NCI-H774 (cell line): ENCODE measurements at regions not wholly inside any gene's neighbourhood (a gene's known extent, or its start where the extent isn't known, plus 50 kb on each side); places are given as distances from the start of the nearest gene placed in this dataset.
"Not testable (repeated sequence)": the region's sequence is repeated elsewhere in the genome, so short reads cannot be mapped to it uniquely, and the experiment has no call there.

Experiments
- DNase-seq: peaks from one replicate; lab custom pipeline; 2025; lab: John Stamatoyannopoulos, UW

DNA sequence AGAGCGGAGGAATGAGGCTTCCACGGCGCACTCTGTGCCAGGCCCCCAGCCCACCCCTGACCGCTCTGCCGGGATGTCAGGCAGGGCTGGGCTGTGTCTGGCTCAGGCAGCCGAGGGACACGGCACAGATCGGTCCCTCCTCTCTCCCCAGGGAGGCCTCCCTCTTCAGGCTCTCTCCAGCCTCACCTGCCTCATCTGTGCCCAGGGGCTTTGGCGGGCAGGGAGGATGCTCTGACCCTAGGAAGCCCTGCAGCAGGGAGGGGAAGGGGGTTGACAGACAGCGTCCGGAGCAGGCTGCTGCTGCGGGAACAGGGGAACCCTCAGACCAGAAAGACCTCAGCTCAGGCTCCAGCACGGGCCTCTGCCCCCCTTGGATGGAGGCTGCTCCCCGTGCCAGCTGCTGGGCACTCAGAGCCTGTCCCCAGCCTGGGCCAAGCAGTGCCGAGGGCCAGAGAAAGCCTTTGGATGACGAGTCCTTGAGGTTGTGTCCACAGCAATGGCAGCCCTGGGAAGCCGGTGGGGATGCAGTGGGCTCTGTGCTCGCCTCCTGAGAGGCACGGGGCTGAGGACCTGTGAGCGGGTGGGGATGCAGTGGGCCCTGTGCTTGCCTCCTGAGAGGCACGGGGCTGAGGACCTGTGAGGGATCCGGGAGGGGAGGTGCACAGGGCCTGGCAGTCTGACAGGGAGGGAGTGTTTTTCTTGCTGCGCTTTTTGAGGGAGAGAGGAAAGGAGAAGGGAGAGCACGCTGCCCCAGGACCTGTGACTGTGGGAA lies 66.9 kb downstream of the FOXL3 start:
- no peak for DNase-seq

DNA sequence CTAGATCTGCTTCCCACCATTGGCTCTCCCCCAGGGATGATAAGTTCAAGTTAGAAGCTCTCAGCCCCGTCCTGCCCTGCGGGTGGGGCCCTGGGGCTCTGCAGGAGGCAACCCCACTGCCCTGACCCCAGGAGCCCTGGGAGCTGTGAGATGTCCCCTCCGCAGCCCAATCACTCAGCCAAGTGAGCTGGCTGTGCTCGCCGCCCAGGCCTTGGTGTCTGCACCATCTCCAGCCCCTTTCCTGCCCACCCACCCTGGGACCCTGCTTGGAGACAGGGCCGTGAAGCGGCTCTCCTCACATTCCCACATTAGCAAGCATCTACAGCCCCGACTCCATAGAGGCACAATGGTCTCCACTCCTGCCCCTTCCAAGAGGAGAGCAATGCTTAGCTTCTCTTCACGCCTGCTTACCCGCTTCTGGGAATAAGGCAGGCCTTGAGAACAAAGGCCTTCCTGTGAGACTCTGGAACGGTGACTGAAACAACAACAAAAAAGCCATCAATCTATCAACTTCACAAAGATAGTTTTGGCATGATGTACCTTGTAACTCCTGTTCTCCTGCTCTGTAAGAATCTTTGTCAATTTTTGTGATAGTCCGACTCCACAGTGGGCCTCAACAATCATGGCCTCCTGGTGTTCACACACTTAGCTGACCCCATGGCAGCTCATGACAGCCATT lies 67.7 kb downstream of the FOXL3 start:
- no peak for DNase-seq

DNA sequence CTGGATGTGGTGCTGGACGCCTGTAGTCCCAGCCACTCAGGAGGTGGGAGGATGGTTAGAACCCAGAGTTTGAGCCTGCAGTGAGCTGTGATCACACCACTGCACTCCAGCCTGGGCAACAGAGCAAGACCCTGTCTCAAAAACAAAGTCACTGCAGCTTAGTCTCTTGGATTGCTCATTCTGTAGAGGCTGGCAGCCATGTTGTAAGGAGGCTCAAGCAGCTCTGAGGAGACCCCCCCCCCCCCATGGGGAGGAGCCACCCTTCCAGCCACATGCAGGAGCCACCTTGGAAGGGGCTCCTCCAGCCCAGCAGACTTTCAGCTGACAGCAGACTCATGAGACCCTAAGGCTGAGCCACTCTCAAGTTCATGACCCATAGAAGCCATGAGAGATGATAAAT lies 68.4 kb downstream of the FOXL3 start:
- DNase-seq: no peak

GRCh38 chr7:359226-359765 lies 69.3 kb downstream of the FOXL3 start:
- no peak for DNase-seq

DNA sequence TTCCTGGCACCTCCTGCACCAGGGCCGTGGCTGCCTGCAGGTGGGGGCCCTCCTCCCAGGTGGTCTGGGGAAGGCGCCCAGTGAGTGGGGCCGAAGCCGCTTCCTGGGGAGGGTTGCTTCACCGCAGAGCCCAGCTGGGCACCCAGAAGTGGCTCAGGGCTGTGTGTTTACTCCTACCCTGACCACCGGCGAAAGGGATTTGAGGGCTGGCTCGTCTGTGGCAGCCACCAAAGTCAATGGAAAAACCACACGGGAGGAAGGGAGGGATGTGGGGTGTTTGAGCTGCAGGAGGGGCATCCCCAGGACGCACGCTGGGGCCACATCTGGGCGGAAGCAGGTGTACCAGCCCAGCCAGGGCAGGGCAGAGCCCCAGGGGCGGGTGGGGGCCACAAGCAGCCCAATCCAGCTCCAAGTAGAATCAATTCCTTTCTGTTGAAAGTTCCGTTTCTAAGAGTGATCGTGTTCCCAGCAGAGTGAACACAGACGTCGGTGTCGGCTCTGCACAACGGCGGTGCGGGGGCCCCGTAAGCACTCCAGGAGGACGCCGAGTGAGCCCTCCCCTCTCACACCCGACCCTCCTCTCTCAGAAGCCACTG lies 69.9 kb downstream of the FOXL3 start:
- no peak for DNase-seq

DNA sequence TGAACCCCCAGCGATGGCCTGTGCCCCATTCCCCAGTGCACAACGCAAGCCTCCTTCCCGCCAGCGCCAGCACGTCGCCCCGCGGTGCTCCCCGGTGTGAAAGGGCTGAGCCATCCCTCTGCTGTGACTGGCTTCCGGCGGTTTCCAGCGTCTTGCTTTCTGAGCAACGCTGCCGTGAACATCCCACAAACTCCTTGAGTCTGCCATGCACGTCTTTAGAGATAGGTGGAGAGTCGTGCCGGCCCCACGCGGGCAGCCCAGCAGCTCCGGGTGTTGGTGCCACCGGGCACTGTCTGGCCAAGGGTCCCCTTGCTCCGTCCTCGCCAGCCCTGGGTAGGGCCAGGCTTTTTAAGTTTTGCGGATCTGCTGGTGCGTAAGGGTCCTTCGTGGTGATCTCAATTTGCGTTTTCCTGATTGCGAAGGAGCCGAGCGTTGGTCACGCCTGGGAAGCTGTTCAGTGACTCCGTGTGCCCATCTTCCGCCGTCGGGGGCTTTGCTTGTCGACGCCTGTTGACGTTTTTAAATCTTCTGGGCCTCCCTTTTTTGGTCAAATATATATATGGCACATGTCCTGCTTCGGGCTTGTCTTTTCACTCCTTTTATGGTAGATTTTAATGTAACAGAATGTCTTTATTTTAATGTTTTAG lies 70.6 kb downstream of the FOXL3 start:
- DNase-seq: no peak

DNA sequence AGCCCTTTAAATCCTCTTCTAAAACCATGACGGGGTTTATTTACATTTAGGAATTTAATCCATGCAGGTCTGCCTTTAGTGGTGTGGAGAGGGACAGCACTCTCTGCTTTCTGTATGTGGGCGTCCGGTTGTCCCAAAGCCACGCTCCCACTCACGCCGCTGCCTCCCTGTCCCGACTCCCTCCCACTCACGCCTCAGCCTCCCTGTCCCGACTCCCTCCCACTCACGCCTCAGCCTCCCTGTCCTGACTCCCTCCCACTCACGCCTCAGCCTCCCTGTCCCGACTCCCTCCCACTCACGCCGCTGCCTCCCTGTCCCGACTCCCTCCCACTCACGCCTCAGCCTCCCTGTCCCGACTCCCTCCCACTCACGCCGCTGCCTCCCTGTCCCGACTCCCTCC lies 71.2 kb downstream of the FOXL3 start:
- not testable (repeated sequence) for DNase-seq

DNA sequence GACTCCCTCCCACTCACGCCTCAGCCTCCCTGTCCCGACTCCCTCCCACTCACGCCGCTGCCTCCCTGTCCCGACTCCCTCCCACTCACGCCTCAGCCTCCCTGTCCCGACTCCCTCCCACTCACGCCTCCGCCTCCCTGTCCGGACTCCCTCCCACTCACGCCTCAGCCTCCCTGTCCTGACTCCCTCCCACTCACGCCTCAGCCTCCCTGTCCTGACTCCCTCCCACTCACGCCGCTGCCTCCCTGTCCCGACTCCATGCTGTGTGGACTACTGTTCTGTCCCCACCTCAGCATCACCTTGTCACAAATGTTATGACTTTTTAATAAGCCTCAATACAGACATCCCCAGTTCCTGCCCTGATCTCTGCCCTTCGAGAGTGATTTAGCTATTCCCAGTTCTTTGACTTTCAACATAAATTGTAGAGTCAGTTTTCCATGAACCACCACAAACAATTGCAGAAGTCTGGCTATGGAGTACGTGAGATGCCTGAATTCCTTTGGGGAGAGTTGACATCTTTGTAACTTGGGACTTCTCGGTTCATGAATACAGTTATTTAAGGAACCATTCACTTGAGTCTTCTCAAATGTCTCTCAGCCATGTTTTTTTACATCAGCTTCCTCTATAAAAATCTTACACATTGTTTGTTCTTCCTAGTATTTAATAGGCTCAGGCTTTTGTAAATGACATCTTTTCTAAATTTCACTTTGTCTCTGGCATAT lies 71.9 kb downstream of the FOXL3 start:
- no peak for DNase-seq

GRCh38 chr7:362402-363096 lies 72.6 kb downstream of the FOXL3 start:
- DNase-seq: no peak

- DNase-seq: no peak
These were observed 73.7 kb downstream of the FOXL3 start for GRCh38 chr7:363626-364025.

- no peak for DNase-seq
These were observed 74.6 kb downstream of the FOXL3 start for GRCh38 chr7:364536-364935.

- DNase-seq: no peak
These were observed 75.6 kb downstream of the FOXL3 start for GRCh38 chr7:365593-365992.

- no peak for DNase-seq
These were observed 76.3 kb downstream of the FOXL3 start for GRCh38 chr7:366161-366803.

- DNase-seq: no peak
These were observed 77.5 kb downstream of the FOXL3 start for GRCh38 chr7:367351-367901.

DNA sequence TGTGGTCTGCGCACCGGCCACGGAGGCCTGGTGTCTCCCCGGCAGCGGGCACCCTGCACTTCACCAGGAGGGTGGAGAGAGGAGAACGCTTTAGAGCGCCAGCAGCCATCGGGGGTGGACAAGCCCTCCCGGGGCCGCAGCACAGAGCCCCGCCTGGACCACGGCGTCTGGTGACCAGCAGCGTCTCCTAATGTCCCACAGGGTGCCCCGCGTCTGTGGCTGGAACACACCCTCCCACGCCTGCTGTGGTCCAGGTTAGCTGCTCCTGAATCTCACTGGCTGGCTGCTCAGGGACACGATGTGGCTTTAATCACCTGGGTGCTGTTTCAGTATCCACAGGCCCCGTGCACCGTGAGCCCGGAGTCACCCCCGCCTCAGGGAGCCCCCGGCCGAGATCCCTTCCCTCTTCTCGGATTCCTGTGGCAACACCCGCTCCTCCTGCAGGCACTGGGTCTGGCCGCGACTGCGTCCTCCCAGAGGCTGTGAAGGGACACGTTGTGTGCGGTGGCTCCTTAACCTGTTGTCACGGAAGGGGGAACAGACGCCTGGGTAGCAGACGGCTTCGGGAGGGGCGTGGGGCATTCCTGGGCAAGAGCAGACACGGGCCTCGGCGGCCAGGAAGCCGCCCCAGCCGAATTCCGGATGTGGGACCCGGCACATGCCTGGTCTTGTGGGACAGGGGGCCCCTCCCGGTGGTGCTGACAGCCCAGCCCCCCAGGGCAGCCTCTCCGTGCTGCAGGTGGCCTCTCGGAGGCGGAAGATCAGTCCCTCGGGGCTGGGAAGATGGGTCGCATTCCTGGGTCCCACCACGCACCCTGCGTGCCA lies 78.9 kb downstream of the FOXL3 start:
- DNase-seq: no peak

GRCh38 chr7:369476-370258 lies 79.7 kb downstream of the FOXL3 start:
- DNase-seq: no peak

DNA sequence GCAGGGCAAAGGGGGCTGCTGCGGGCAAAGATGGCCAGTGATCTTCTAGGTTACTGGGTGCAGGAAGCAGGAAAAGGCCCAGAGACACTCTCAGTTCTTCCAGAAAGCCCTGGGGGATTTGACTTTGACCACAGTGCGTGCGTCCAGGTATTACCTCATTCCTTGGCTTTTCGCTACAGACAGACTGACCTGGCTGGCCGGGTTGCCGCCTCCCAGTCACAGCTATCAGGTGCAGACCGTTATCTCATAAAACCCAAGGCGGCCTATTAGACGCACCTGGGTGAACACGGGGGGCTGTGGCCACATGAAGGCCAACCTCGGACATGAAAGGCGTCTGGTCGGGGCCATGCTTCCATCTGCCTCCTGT lies 80.3 kb downstream of the FOXL3 start:
- no peak for DNase-seq

GRCh38 chr7:370775-371118 lies 80.8 kb downstream of the FOXL3 start:
- DNase-seq: no peak
